A549 (cell line): ENCODE measurements at regions not wholly inside any gene's neighbourhood (a gene's known extent, or its start where the extent isn't known, plus 50 kb on each side); places are given as distances from the start of the nearest gene placed in this dataset.

Source experiments
- ATAC-seq, 2 experiments: fragments of 200-7000 bp in 1 of 2; fragments of >200 bp in 1 of 2; cut with Nextera tagmentation in 1 of 2; cut with Tn5 transposase in 1 of 2; 3 replicates each; pipeline versions ENCODE4 v1.8.0 to v1.9.1; 2018 to 2020; ENCODE audit warnings: mild to moderate bottlenecking in 1 of 2, moderate library complexity in 1 of 2
- CTCF ChIA-PET: fragments of 300-600 bp; sonication (Branson Sonifier 250); formaldehyde crosslinking; extraction: SDS; loops from one replicate; lab custom pipeline; 2021; ENCODE audit warnings: antibody characterized with exemption, inconsistent platforms; lab: Yijun Ruan, JAX
- POLR2A ChIA-PET: fragments of 350-600 bp; formaldehyde crosslinking; extraction: SDS; loops from one replicate; lab custom pipeline; 2021; ENCODE audit warnings: antibody characterized with exemption, inconsistent platforms; lab: Yijun Ruan, JAX
- DNase-seq, 2 experiments: peaks; one replicate each; pipeline versions ENCODE4 v3.0.0 to v3.0.0-alpha.2; 2011 to 2016; ENCODE audit warnings: low read depth in 1 of 2, low spot score in 1 of 2
- FAIRE-seq: peaks from 2 replicates; lab custom pipeline; 2011; peaks lifted over from hg19 to GRCh38; lab: Jason Lieb, UNC
- H3K27ac ChIP-seq, 2 experiments: fragments of >200 bp; sonication (Bioruptor Twin); formaldehyde crosslinking; 3 replicates each; pipeline ENCODE4 v1.5.1; 2016 to 2017
- H3K4me1 ChIP-seq: fragments of >200 bp; sonication (Bioruptor Twin); formaldehyde crosslinking; 3 replicates; pipeline ENCODE4 v1.6.1; 2016
- H3K4me2 ChIP-seq: fragments of >200 bp; sonication (Bioruptor Twin); formaldehyde crosslinking; 3 replicates; pipeline ENCODE4 v1.6.1; 2016
- H3K4me3 ChIP-seq: fragments of >200 bp; sonication (Bioruptor Twin); formaldehyde crosslinking; 3 replicates; pipeline ENCODE4 v1.5.1; 2016
- H3K9me3 ChIP-seq: fragments of >200 bp; sonication (Bioruptor Twin); formaldehyde crosslinking; 3 replicates; pipeline ENCODE4 v1.6.1; 2016
- CBX2 ChIP-seq: fragments of 200-600 bp; sonication (generic); IDR thresholded peaks from 2 replicates; pipeline ENCODE4 v1.6.1; 2016; ENCODE audit warnings: low read depth, mild to moderate bottlenecking, borderline replicate concordance
- CBX8 ChIP-seq: fragments of 200-600 bp; sonication (generic); IDR thresholded peaks from 2 replicates; pipeline ENCODE4 v1.6.1; 2016
- CHD2 ChIP-seq: fragments of 150-350 bp; IDR thresholded peaks from 2 replicates; pipeline ENCODE4 v1.6.1; 2014; ENCODE audit warnings: low read length; ENCODE audit not compliant: partially characterized antibody
- EP300 ChIP-seq, 2 experiments: fragments of >200 bp; sonication (Bioruptor Twin); formaldehyde crosslinking; IDR thresholded peaks; 2 replicates in 1 of 2; 3 replicates in 1 of 2; pipeline ENCODE4 v1.6.1; 2016 to 2017
- ESRRA ChIP-seq: fragments of 150-350 bp; IDR thresholded peaks from 2 replicates; pipeline ENCODE4 v1.6.1; 2014; ENCODE audit warnings: mild to moderate bottlenecking, low read length, borderline replicate concordance
- FOXS1 ChIP-seq: fragments of 250-450 bp; sonication (Bioruptor Pico); IDR thresholded peaks from 2 replicates; pipeline ENCODE4 v1.5.0; 2020; ENCODE audit warnings: mild to moderate bottlenecking, moderate library complexity
- HEYL ChIP-seq: fragments of 250-450 bp; sonication (Bioruptor Pico); IDR thresholded peaks from 2 replicates; pipeline ENCODE4 v1.8.0; 2021; ENCODE audit warnings: mild to moderate bottlenecking, moderate library complexity
- HOXA7 ChIP-seq: fragments of 250-450 bp; sonication (Bioruptor Pico); IDR thresholded peaks from 2 replicates; pipeline ENCODE4 v1.5.0; 2020; ENCODE audit warnings: mild to moderate bottlenecking, moderate library complexity
- HOXB13 ChIP-seq: fragments of 250-450 bp; sonication (Bioruptor Pico); IDR thresholded peaks from 2 replicates; pipeline ENCODE4 v1.5.0; 2020; ENCODE audit warnings: low read depth, mild to moderate bottlenecking, moderate library complexity
- HOXB5 ChIP-seq: fragments of 250-450 bp; sonication (Bioruptor Pico); IDR thresholded peaks from 2 replicates; pipeline ENCODE4 v1.5.0; 2020; ENCODE audit warnings: mild to moderate bottlenecking, moderate library complexity
- JUN ChIP-seq, 2 experiments: fragments of >200 bp; sonication (Bioruptor Twin); formaldehyde crosslinking; IDR thresholded peaks; 2 replicates in 1 of 2; 3 replicates in 1 of 2; pipeline ENCODE4 v1.6.1; 2016 to 2017
- KDM5A ChIP-seq: fragments of 200-600 bp; sonication (generic); IDR thresholded peaks from 2 replicates; pipeline ENCODE4 v1.6.1; 2016; ENCODE audit warnings: antibody characterized with exemption, mild to moderate bottlenecking
- MAFK ChIP-seq: fragments of 450-650 bp; IDR thresholded peaks from 2 replicates; pipeline ENCODE4 v1.6.1; 2014; ENCODE audit not compliant: partially characterized antibody
- NFE2L2 ChIP-seq: fragments of 150-350 bp; conservative IDR thresholded peaks from 2 replicates; pipeline ENCODE4 v1.6.1; 2014; ENCODE audit warnings: low read length
- NR3C1 ChIP-seq: fragments of >200 bp; sonication (Bioruptor Twin); formaldehyde crosslinking; IDR thresholded peaks from 3 replicates; pipeline ENCODE4 v1.6.1; 2017
- PHF8 ChIP-seq: fragments of 200-600 bp; sonication (generic); IDR thresholded peaks from 2 replicates; pipeline ENCODE4 v1.6.1; 2016; ENCODE audit warnings: low read depth, mild to moderate bottlenecking, antibody characterized with exemption, moderate library complexity, borderline replicate concordance
- POLR2A ChIP-seq: IDR thresholded peaks from 2 replicates; pipeline ENCODE4 v1.6.1; 2012; ENCODE audit warnings: mild to moderate bottlenecking, low read length
- POLR2AphosphoS2 ChIP-seq: conservative IDR thresholded peaks from 2 replicates; pipeline ENCODE4 v1.6.1; 2012; ENCODE audit warnings: low read length, improper control_type of control experiment, inconsistent platforms
- RAD21 ChIP-seq, 2 experiments: fragments of >200 bp in 1 of 2; sonication (Bioruptor Twin) in 1 of 2; formaldehyde crosslinking in 1 of 2; IDR thresholded peaks in 1 of 2; conservative IDR thresholded peaks in 1 of 2; 2 replicates in 1 of 2; 3 replicates in 1 of 2; pipeline ENCODE4 v1.6.1; 2012 to 2018; ENCODE audit warnings: inconsistent platforms in 1 of 2
- RCOR1 ChIP-seq: fragments of 150-350 bp; IDR thresholded peaks from 2 replicates; pipeline ENCODE4 v1.6.1; 2014; ENCODE audit warnings: antibody characterized with exemption, low read length, low read depth
- SMC3 ChIP-seq: fragments of >200 bp; sonication (Bioruptor Twin); formaldehyde crosslinking; IDR thresholded peaks from 3 replicates; pipeline ENCODE4 v1.6.1; 2018; ENCODE audit warnings: inconsistent platforms
- SREBF2 ChIP-seq: fragments of 450-650 bp; IDR thresholded peaks from 2 replicates; pipeline ENCODE4 v1.6.1; 2014; ENCODE audit warnings: mild to moderate bottlenecking, moderate library complexity
- TFCP2L1 ChIP-seq: fragments of 250-450 bp; sonication (Bioruptor Pico); IDR thresholded peaks from 2 replicates; pipeline ENCODE4 v1.5.0; 2021; ENCODE audit warnings: mild to moderate bottlenecking
- ZFP36 ChIP-seq: fragments of 450-650 bp; IDR thresholded peaks from 2 replicates; pipeline ENCODE4 v1.6.1; 2014; ENCODE audit warnings: borderline replicate concordance; ENCODE audit not compliant: partially characterized antibody
- ZNF302 ChIP-seq: fragments of 250-450 bp; sonication (Bioruptor Pico); IDR thresholded peaks from 2 replicates; pipeline ENCODE4 v1.9.0; 2021; ENCODE audit warnings: inconsistent platforms, mild to moderate bottlenecking, moderate library complexity
- whole genome bisulfite sequencing: methylation state at CpG from one replicate; pipeline ENCODE4 v1.1.6; 2017; ENCODE audit errors: missing lambda C conversion rate; 5-methylcytosine and 5-hydroxymethylcytosine counted together
- TF ChIP-seq, protein P1 (sequence below): fragments of 450-650 bp; IDR thresholded peaks from 2 replicates; pipeline ENCODE4 v1.6.1; 2014; ENCODE audit warnings: antibody characterized with exemption
- TF ChIP-seq, protein P2 (sequence below): fragments of >200 bp; sonication (Bioruptor Twin); formaldehyde crosslinking; IDR thresholded peaks from 3 replicates; pipeline ENCODE4 v1.5.1; 2016
- TF ChIP-seq, protein P3 (sequence below): fragments of >200 bp; sonication (Bioruptor Twin); formaldehyde crosslinking; IDR thresholded peaks from 2 replicates; pipeline ENCODE4 v1.6.1; 2016
- TF ChIP-seq, protein P4 (sequence below): fragments of >200 bp; sonication (Bioruptor Twin); formaldehyde crosslinking; IDR thresholded peaks from 3 replicates; pipeline ENCODE4 v1.6.1; 2016

DNA sequence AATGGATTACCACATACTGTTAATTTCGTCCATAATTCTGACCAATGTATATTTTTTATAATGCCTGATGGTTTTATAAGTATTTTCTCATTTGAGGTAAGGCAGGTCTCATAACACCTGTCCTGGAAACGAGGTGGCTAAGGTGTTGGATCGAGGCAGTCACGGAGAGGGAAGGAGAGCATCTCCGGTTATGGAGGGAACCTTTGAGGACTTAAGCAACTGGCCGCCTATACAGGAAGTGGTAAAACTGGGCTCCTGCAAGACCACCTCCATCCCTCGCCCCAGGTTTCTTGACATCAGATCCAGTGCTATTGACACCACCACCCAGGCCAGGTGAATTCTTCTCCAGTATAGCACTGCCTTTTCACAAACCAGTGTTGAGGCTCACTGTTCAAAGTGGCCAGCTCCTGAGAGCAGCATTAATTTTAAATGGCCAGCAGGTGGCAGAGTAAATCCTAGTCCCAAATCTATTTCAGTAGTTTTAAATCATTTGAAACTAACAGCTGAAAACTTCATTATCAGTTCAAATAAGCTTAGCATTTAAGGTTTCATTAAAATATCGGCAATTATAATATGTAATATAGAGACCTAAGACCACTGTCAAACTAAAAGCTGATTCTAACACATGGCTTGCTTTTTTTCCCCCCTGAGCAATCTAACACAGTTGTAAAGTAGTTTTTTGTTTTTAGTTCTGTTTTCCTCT, 100.8 kb downstream of the PPM1A start:
- DNase-seq (peak; percentile 56 to 58), FAIRE-seq (no peak), ATAC-seq (peak; percentile 82 to 87)
- Histone ChIP-seq H3K4me2 (no peak overlapping the region), H3K4me3 (no peak overlapping the region), H3K9me3 (no peaks in the 10 kb centered on the region), H3K4me1 (no peaks in the 10 kb centered on the region), H3K27ac (no peak overlapping the region)
- no peak for TF ChIP-seq CBX2
- peak; percentile 61 to 62 for TF ChIP-seq RAD21 (conservative IDR thresholded peaks at IDR 0.05 in 1 of 2, IDR thresholded peaks at IDR 0.05 in 1 of 2)
- TF ChIP-seq CHD2 = no peak
- no peak for TF ChIP-seq POLR2AphosphoS2
- TF ChIP-seq HOXB13 (CRISPR knock-in tag) = no peak
- TF ChIP-seq, protein P1, sequence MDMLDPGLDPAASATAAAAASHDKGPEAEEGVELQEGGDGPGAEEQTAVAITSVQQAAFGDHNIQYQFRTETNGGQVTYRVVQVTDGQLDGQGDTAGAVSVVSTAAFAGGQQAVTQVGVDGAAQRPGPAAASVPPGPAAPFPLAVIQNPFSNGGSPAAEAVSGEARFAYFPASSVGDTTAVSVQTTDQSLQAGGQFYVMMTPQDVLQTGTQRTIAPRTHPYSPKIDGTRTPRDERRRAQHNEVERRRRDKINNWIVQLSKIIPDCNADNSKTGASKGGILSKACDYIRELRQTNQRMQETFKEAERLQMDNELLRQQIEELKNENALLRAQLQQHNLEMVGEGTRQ = no peak
- TF ChIP-seq MAFK = no peak
- TF ChIP-seq ZNF302 (CRISPR knock-in tag) = no peak
- no peak for TF ChIP-seq FOXS1 (CRISPR knock-in tag)
- no peak for TF ChIP-seq NFE2L2
- TF ChIP-seq SREBF2 = no peak
- TF ChIP-seq RCOR1 = no peak
- TF ChIP-seq, protein P2, sequence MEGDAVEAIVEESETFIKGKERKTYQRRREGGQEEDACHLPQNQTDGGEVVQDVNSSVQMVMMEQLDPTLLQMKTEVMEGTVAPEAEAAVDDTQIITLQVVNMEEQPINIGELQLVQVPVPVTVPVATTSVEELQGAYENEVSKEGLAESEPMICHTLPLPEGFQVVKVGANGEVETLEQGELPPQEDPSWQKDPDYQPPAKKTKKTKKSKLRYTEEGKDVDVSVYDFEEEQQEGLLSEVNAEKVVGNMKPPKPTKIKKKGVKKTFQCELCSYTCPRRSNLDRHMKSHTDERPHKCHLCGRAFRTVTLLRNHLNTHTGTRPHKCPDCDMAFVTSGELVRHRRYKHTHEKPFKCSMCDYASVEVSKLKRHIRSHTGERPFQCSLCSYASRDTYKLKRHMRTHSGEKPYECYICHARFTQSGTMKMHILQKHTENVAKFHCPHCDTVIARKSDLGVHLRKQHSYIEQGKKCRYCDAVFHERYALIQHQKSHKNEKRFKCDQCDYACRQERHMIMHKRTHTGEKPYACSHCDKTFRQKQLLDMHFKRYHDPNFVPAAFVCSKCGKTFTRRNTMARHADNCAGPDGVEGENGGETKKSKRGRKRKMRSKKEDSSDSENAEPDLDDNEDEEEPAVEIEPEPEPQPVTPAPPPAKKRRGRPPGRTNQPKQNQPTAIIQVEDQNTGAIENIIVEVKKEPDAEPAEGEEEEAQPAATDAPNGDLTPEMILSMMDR = peak; percentile 83
- TF ChIP-seq POLR2A = no peak
- TF ChIP-seq PHF8 = no peak
- no peak for TF ChIP-seq ZFP36
- TF ChIP-seq SMC3 = peak; percentile 79
- TF ChIP-seq, protein P3, sequence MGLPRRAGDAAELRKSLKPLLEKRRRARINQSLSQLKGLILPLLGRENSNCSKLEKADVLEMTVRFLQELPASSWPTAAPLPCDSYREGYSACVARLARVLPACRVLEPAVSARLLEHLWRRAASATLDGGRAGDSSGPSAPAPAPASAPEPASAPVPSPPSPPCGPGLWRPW = no peak
- CTCF ChIA-PET = interaction anchor here (0.6 to 9.2 kb wide), 30 partner anchors 11 to 904 kb away, joined by 3 to 126 read pairs (median 4); no protein-coding TSS in a partner anchor
- POLR2A ChIA-PET = no interaction called here
- WGBS = 35% methylated on average over 8 of the region's 8 CpGs

DNA sequence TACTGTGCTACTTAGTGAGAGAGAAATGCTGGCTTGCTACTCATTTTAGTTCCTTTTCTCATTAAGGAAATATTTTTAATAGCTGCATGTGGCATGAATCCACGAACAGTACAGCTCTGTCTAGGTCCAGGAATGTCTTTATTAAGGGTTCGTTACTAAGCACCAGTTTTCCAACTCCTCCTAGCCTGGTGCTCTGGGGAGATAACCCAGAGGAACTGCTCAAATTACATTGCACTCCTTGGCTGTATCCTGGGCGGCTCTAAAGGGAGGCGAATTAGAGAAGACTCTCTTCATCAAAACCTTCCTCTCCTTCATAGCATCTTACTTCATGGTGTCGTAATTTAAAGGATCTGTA, 101.3 kb downstream of the PPM1A start:
- no peaks in the 10 kb centered on the region for H3K9me3 ChIP-seq
- 33% methylated on average over 5 of the region's 5 CpGs for WGBS
- POLR2A ChIA-PET = no interaction called here
- no peak overlapping the region for H3K27ac ChIP-seq
- no peak overlapping the region for H3K4me3 ChIP-seq
- ATAC-seq = peak in 1 of 2 experiments; percentile 42; a peak in 2 of 6 replicates
- no peak for DNase-seq
- FAIRE-seq = no peak
- no peaks in the 10 kb centered on the region for H3K4me1 ChIP-seq
- TF ChIP-seq HEYL (CRISPR knock-in tag) = no peak
- no peak for TF ChIP-seq SMC3
- TF ChIP-seq HOXB5 (CRISPR knock-in tag) = no peak
- no peak for TF ChIP-seq SREBF2
- TF ChIP-seq CBX2 = no peak
- no peak for TF ChIP-seq CBX8
- no peak for TF ChIP-seq TFCP2L1
- TF ChIP-seq NR3C1 = no peak
- TF ChIP-seq, protein P3 = no peak
- no peak for TF ChIP-seq POLR2AphosphoS2
- TF ChIP-seq JUN (IDR thresholded peaks at IDR 0.05) = no peak
- TF ChIP-seq ZNF302 (CRISPR knock-in tag) = no peak
- no peak for TF ChIP-seq KDM5A
- TF ChIP-seq, protein P4, sequence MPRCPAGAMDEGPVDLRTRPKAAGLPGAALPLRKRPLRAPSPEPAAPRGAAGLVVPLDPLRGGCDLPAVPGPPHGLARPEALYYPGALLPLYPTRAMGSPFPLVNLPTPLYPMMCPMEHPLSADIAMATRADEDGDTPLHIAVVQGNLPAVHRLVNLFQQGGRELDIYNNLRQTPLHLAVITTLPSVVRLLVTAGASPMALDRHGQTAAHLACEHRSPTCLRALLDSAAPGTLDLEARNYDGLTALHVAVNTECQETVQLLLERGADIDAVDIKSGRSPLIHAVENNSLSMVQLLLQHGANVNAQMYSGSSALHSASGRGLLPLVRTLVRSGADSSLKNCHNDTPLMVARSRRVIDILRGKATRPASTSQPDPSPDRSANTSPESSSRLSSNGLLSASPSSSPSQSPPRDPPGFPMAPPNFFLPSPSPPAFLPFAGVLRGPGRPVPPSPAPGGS = no peak
- TF ChIP-seq ESRRA = no peak
- no peak for TF ChIP-seq RCOR1
- TF ChIP-seq FOXS1 (CRISPR knock-in tag) = no peak
- no peak for TF ChIP-seq HOXA7 (CRISPR knock-in tag)
- TF ChIP-seq EP300 (IDR thresholded peaks at IDR 0.05) = no peak
- CTCF ChIA-PET = interaction anchor here (0.6 to 9.2 kb wide), 29 partner anchors 10 to 904 kb away, joined by 3 to 126 read pairs (median 4); no protein-coding TSS in a partner anchor
- no peak overlapping the region for H3K4me2 ChIP-seq
